ENCODE measurements at regions not wholly inside any gene's neighbourhood (a gene's known extent, or its start where the extent isn't known, plus 50 kb on each side); places are given as distances from the start of the nearest gene placed in this dataset.

GRCh38 chr2:220194630-220195584 is 567.5 kb downstream of the SLC4A3 start:
- Histone ChIP-seq H3K4me3 (no peak overlapping the region), H3K27me3 (no peaks in the 10 kb centered on the region), H3K36me3 (no peaks in the 10 kb centered on the region), H3K27ac (no peak overlapping the region), H3K4me1 (no peaks in the 10 kb centered on the region), H3K9me3 (no peaks in the 10 kb centered on the region)
- DNase-seq (no peak), FAIRE-seq (no peak), ATAC-seq (peak in 1 of 4 donors; percentile 29)
- intact Hi-C loops (cut with DNase I), result no loop called here
- WGBS, 2 donors, result 80 to 82% methylated on average over 10 of the region's 10 CpGs
- TF ChIP-seq, protein P1, sequence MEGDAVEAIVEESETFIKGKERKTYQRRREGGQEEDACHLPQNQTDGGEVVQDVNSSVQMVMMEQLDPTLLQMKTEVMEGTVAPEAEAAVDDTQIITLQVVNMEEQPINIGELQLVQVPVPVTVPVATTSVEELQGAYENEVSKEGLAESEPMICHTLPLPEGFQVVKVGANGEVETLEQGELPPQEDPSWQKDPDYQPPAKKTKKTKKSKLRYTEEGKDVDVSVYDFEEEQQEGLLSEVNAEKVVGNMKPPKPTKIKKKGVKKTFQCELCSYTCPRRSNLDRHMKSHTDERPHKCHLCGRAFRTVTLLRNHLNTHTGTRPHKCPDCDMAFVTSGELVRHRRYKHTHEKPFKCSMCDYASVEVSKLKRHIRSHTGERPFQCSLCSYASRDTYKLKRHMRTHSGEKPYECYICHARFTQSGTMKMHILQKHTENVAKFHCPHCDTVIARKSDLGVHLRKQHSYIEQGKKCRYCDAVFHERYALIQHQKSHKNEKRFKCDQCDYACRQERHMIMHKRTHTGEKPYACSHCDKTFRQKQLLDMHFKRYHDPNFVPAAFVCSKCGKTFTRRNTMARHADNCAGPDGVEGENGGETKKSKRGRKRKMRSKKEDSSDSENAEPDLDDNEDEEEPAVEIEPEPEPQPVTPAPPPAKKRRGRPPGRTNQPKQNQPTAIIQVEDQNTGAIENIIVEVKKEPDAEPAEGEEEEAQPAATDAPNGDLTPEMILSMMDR (IDR thresholded peaks at IDR 0.05), result no peak

- no peaks in the 10 kb centered on the region for H3K4me1 ChIP-seq
- no peaks in the 10 kb centered on the region for H3K9me3 ChIP-seq
- no peak overlapping the region for H3K4me3 ChIP-seq
- TF ChIP-seq, protein P1 (IDR thresholded peaks at IDR 0.05), result no peak
- no peak for FAIRE-seq
- intact Hi-C loops (cut with DNase I), result no loop called here
- no peaks in the 10 kb centered on the region for H3K36me3 ChIP-seq
- no peak overlapping the region for H3K27ac ChIP-seq
- ATAC-seq, result peak in 1 of 4 donors; percentile 41
- H3K27me3 ChIP-seq, result no peaks in the 10 kb centered on the region
- no peak for DNase-seq
- 66 to 77% methylated on average over 7 of the region's 7 CpGs for whole genome bisulfite sequencing, 2 donors
Measured at GRCh38 chr2:220198896-220199295, 571.5 kb downstream of the SLC4A3 start.

DNA sequence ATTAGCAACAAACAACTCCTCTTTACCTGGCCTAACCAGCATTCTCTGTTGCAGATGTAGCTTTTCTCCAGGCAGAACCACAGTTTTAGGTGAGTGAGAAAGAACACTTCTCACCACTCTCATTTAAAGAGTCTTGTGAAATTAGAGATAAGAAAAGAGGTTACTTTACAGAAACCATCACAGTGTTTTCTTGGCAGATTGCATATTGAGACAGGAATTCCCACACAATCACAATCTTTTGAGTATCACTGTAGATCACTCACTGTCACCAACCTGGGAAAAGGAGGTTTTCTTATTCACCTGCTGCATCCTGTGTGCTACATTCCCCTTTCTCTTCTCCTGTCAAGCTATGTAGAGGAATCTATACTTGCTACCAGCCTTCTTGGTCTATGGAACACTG is 574.6 kb downstream of the SLC4A3 start:
- Histone ChIP-seq H3K9me3 (no peaks in the 10 kb centered on the region), H3K36me3 (no peaks in the 10 kb centered on the region), H3K27ac (no peak overlapping the region), H3K4me1 (no peaks in the 10 kb centered on the region), H3K4me3 (no peak overlapping the region), H3K27me3 (no peaks in the 10 kb centered on the region)
- FAIRE-seq, result no peak
- intact Hi-C loops (cut with DNase I), result no loop called here
- no peak for DNase-seq
- TF ChIP-seq, protein P1 (IDR thresholded peaks at IDR 0.05), result no peak
- ATAC-seq, result no peak

DNA sequence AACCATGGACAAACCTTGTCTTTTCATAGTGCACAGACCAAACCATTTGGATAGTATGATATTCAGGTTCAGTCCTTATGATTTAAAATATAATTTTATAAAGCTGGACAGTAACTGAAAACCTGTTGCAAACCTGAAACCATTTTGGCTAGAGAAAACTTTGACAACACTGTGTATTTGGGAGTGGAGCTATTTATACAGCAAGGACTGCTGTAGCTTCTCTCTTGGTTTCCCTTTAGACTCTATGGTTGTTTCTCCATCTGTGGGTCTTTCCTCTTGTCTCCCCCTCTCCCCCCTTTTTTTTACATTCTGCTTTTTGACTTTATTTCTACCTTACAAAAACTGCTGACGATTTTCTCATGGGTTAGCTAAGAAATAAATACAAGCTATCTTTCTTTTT is 581.7 kb downstream of the SLC4A3 start:
- FAIRE-seq (no peak), ATAC-seq (no peak), DNase-seq (no peak)
- Histone ChIP-seq H3K9me3 (no peaks in the 10 kb centered on the region), H3K4me1 (no peaks in the 10 kb centered on the region), H3K4me3 (no peak overlapping the region), H3K27me3 (no peaks in the 10 kb centered on the region), H3K27ac (no peak overlapping the region), H3K36me3 (no peaks in the 10 kb centered on the region)
- WGBS, 2 donors, result 25 to 33% methylated on average over 1 of the region's 1 CpG
- TF ChIP-seq, protein P1 (IDR thresholded peaks at IDR 0.05), result no peak
- intact Hi-C loops (cut with DNase I), result no loop called here

DNA sequence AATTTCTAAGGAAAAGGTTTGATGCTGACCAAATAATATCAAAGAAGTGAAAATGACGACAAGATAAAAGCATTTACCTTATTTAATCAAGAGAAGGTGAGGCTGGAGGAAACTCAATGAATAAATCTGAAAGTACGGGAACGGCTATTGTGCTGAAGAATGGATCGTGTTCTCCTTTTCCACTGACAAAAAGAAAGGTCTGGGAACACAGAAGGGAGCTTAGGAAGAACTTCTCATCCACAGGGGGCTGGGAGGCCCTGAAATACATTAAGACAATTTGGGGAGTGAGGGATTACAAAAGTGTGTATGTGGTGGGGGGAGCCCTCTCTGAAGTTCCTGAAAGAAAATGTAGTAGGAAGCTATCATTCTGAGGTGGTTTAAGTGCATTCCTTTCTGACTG is 582.3 kb downstream of the SLC4A3 start:
- ATAC-seq, result no peak
- intact Hi-C loops (cut with DNase I), result no loop called here
- no peak overlapping the region for H3K27ac ChIP-seq
- no peak for FAIRE-seq
- WGBS, 2 donors, result 79 to 83% methylated on average over 4 of the region's 4 CpGs
- H3K27me3 ChIP-seq, result no peaks in the 10 kb centered on the region
- no peak for DNase-seq
- no peaks in the 10 kb centered on the region for H3K36me3 ChIP-seq
- TF ChIP-seq, protein P1 (IDR thresholded peaks at IDR 0.05), result no peak
- no peaks in the 10 kb centered on the region for H3K4me1 ChIP-seq
- H3K4me3 ChIP-seq, result no peak overlapping the region
- no peaks in the 10 kb centered on the region for H3K9me3 ChIP-seq

Data from pancreas (tissue), 10 donors.